ENCODE measurements at regions not wholly inside any gene's neighbourhood (a gene's known extent, or its start where the extent isn't known, plus 50 kb on each side); places are given as distances from the start of the nearest gene placed in this dataset.

DNA sequence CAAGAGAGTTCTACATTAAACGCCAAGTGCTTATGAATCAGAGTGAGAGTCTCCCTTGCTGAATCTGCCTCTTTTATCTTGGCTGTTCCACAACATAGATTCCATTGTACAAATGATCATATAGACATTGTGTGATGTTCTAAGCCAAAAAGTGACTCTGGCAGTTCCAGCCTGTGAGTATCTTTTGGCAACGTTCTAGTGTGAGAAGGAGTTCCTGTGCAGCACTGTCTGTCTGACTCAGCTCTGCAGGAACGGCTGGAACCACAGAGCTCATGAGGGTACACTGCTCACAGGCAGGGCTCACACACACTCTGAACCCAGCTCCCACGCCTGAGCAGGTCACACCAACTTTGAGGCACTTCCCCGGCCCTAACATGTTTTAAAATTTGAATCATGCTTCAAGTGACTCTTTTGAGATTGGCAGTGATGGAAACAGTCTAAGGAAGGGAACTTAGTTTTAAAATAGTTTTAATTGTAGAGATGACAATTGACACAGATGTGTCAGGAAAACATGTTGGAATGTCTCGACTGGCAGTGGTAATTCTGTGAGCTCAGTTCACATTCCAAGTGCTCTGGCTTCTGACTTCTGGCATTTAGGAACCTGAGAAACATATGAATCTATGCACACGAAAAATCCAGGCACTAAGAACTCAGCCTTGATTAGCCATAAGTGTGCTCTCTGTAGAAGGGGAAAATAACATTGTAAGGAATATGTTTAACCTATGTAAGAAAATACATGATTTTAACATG is 272.0 kb downstream of the UQCRFS1 start:
- no peak overlapping the region for H3K9ac ChIP-seq (ENCODE audit: low read depth in 2 of 2, low read length in 2 of 2)
- TF ChIP-seq, protein P1, sequence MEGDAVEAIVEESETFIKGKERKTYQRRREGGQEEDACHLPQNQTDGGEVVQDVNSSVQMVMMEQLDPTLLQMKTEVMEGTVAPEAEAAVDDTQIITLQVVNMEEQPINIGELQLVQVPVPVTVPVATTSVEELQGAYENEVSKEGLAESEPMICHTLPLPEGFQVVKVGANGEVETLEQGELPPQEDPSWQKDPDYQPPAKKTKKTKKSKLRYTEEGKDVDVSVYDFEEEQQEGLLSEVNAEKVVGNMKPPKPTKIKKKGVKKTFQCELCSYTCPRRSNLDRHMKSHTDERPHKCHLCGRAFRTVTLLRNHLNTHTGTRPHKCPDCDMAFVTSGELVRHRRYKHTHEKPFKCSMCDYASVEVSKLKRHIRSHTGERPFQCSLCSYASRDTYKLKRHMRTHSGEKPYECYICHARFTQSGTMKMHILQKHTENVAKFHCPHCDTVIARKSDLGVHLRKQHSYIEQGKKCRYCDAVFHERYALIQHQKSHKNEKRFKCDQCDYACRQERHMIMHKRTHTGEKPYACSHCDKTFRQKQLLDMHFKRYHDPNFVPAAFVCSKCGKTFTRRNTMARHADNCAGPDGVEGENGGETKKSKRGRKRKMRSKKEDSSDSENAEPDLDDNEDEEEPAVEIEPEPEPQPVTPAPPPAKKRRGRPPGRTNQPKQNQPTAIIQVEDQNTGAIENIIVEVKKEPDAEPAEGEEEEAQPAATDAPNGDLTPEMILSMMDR (IDR thresholded peaks at IDR 0.05): no peak
- no peak overlapping the region for H3K4me3 ChIP-seq
- intact Hi-C loops (cut with DNase I): no loop called here
- no peaks in the 10 kb centered on the region for H3K36me3 ChIP-seq
- no peak for DNase-seq
- no peak overlapping the region for H3K27ac ChIP-seq
- no peaks in the 10 kb centered on the region for H3K27me3 ChIP-seq
- no peaks in the 10 kb centered on the region for H3K4me1 ChIP-seq
- no peaks in the 10 kb centered on the region for H3K9me3 ChIP-seq

DNA sequence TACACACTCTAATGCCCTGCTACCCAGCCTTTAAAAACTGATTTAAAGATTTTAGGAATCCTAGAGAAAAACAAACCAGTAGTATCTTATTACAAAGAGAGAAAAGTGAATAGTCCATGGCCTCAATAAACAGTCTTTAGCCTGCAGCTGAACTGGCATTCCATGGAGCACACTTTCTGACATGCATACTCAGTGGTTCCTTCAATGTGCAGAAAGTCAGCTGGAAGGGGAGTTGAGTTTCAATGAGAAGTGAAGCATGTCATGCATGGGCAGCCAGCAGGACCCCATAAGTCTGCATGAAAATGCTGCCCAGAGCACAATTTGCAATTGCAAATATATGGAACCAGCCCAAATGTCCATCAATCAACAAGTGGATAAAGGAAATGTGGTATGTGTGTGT is 273.7 kb downstream of the UQCRFS1 start:
- Histone ChIP-seq H3K27me3 (no peaks in the 10 kb centered on the region), H3K36me3 (no peaks in the 10 kb centered on the region), H3K4me1 (no peaks in the 10 kb centered on the region), H3K4me3 (no peak overlapping the region), H3K27ac (no peak overlapping the region), H3K9ac (ENCODE audit: low read depth in 2 of 2, low read length in 2 of 2) (no peak overlapping the region), H3K9me3 (no peaks in the 10 kb centered on the region)
- intact Hi-C loops (cut with DNase I): no loop called here
- TF ChIP-seq, protein P1 (IDR thresholded peaks at IDR 0.05): no peak
- no peak for DNase-seq

DNA sequence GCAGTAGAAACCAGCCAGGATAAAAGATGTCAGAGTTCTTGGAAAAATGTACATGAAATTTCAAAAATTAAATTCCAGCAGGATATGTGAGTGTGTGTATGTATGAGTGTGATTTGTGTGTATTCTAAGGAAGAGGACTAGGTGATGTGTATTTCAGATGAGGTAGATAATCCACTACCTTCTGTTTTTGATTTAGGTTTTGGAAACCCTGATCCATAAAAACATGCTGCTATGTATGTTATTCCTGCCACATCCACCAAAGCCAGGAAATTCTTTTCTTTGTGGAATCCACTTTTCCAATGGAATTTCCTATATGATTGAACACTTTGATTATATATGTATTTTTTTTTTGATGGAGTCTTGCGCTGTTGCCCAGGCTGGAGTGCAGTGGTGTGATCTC is 276.9 kb downstream of the UQCRFS1 start:
- no peak for DNase-seq
- H3K27ac ChIP-seq: no peak overlapping the region

DNA sequence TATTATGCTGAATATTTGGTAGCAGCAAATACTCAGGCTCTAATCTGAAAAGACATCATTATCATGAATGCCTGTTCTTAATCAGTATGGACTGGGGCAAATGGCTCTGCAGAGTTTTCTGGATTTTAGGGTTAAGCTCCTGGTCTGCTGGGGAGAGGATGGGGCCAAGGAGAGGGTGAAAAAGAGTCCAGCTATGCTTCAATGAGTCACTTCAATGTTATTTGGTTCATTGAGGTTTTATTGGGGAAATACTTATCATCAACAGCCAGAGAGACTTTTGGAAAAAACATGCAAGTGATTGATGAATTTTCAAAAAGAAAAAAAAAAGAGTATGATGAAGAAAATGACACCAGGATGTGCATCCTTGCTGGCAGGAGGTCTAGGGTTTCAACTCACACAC is 278.3 kb downstream of the UQCRFS1 start:
- Histone ChIP-seq H3K36me3 (no peaks in the 10 kb centered on the region), H3K27ac (no peak overlapping the region), H3K9ac (ENCODE audit: low read depth in 2 of 2, low read length in 2 of 2) (no peak overlapping the region), H3K4me1 (no peaks in the 10 kb centered on the region), H3K9me3 (no peaks in the 10 kb centered on the region), H3K4me3 (no peak overlapping the region), H3K27me3 (no peaks in the 10 kb centered on the region)
- intact Hi-C loops (cut with DNase I): no loop called here
- no peak for DNase-seq
- TF ChIP-seq, protein P1 (IDR thresholded peaks at IDR 0.05): no peak

More for the DNA sequence above, 276.9 kb downstream of the UQCRFS1 start:
- Histone ChIP-seq H3K9ac (ENCODE audit: low read depth in 2 of 2, low read length in 2 of 2) (no peak overlapping the region), H3K4me1 (no peaks in the 10 kb centered on the region), H3K27me3 (no peaks in the 10 kb centered on the region), H3K9me3 (no peaks in the 10 kb centered on the region), H3K4me3 (no peak overlapping the region), H3K36me3 (no peaks in the 10 kb centered on the region)
- intact Hi-C loops (cut with DNase I): no loop called here
- TF ChIP-seq, protein P1 (IDR thresholded peaks at IDR 0.05): no peak

DNA sequence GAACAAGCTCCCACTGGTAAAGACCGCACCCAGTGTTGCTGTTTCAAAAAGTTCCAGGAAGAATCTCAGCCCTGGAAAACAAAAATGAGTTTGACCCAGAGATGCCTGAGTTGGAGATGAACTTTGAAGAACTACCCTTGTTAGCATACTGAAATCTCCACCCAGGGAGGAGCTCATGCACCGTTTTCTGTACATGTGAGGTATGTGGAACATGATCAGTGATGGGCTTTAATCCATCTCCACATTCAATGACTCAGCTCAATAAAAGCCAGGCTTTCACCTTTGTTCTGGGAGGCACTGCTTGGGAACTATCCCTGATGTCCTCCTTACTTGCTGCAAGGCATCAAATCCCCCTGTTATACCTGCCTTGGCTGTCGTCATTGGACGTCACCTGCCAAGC is 279.9 kb downstream of the UQCRFS1 start:
- H3K9me3 ChIP-seq: no peaks in the 10 kb centered on the region
- TF ChIP-seq, protein P1 (IDR thresholded peaks at IDR 0.05): no peak
- DNase-seq: no peak
- H3K9ac ChIP-seq (ENCODE audit: low read depth in 2 of 2, low read length in 2 of 2): no peak overlapping the region
- H3K27me3 ChIP-seq: no peaks in the 10 kb centered on the region
- no peaks in the 10 kb centered on the region for H3K36me3 ChIP-seq
- H3K4me3 ChIP-seq: no peak overlapping the region
- no peaks in the 10 kb centered on the region for H3K4me1 ChIP-seq
- no peak overlapping the region for H3K27ac ChIP-seq
- intact Hi-C loops (cut with DNase I): no loop called here
